Calu3 (cell line): ENCODE measurements at regions not wholly inside any gene's neighbourhood (a gene's known extent, or its start where the extent isn't known, plus 50 kb on each side); places are given as distances from the start of the nearest gene placed in this dataset.
A peak's percentile ranks its signal among the peaks of the same experiment; 100 is the strongest.

ENCODE experiments used
- BruUV-seq: library from RNA; stranded (reverse); fragments of 400-500 nt; replicated peaks from 2 replicates; lab custom pipeline; 2021; lab: Mats Ljungman, UMichigan
- CTCF ChIA-PET: fragments of 300-600 bp; sonication (Branson Sonifier 250); formaldehyde crosslinking; loops from one replicate; lab custom pipeline; 2022; ENCODE audit warnings: antibody characterized with exemption; lab: Charles Lee
- DNase-seq: peaks from one replicate; pipeline ENCODE4 v3.0.0; 2022
- H3K27ac Mint-ChIP-seq: one replicate; pipeline ENCODE4 v1.8.0; 2022; ENCODE audit warnings: mixed read lengths; ENCODE audit not compliant: unreplicated experiment
- H3K27me3 Mint-ChIP-seq: one replicate; pipeline ENCODE4 v1.8.0; 2022; ENCODE audit warnings: mixed read lengths; ENCODE audit not compliant: unreplicated experiment
- H3K36me3 Mint-ChIP-seq: one replicate; pipeline ENCODE4 v1.8.0; 2022; ENCODE audit warnings: mild to moderate bottlenecking, moderate library complexity, mixed read lengths; ENCODE audit not compliant: insufficient read depth, unreplicated experiment
- H3K4me1 Mint-ChIP-seq: one replicate; pipeline ENCODE4 v1.8.0; 2022; ENCODE audit warnings: mild to moderate bottlenecking, low read depth, mixed read lengths; ENCODE audit not compliant: unreplicated experiment
- H3K4me3 Mint-ChIP-seq: one replicate; pipeline ENCODE4 v1.8.0; 2022; ENCODE audit warnings: mild to moderate bottlenecking, low read depth, moderate library complexity, mixed read lengths; ENCODE audit not compliant: unreplicated experiment
- H3K9me3 Mint-ChIP-seq: one replicate; pipeline ENCODE4 v1.8.0; 2022; ENCODE audit warnings: low read depth, mixed read lengths; ENCODE audit not compliant: unreplicated experiment
- CTCF ChIP-seq: fragments of 200-600 bp; IDR thresholded peaks from one replicate; pipeline ENCODE4 v1.8.0; 2022; ENCODE audit warnings: antibody characterized with exemption; ENCODE audit not compliant: unreplicated experiment
- intact Hi-C: fragments of 100-400 bp; cut with micrococcal nuclease; formaldehyde crosslinking; loops from one replicate; pipeline ENCODE4 v1.10.0; 2022; ENCODE audit not compliant: unreplicated experiment

- intact Hi-C loops, result loop anchor here (1.0 to 10.0 kb wide), 4 partner anchors 171 to 314 kb away; no protein-coding TSS in a partner anchor
- Mint-ChIP-seq H3K27ac (no peak overlapping the region), H3K27me3 (no peaks in the 10 kb centered on the region), H3K4me3 (no peak overlapping the region), H3K36me3 (no peaks in the 10 kb centered on the region), H3K9me3 (peaks cover 2% of the 10 kb centered on the region), H3K4me1 (no peaks in the 10 kb centered on the region)
- CTCF ChIA-PET, result interaction anchor here (1.5 to 2.5 kb wide), 2 partner anchors 11 to 251 kb away, joined by 4 to 17 read pairs; no protein-coding TSS in a partner anchor
- BruUV-seq, result no TSS peak
- peak; percentile 40 for DNase-seq
- peak; percentile 47 for TF ChIP-seq CTCF
Observed at GRCh38 chr3:148631124-148631903, 66.4 kb upstream of the AGTR1 start.

GRCh38 chr3:148641722-148642121, 56.0 kb upstream of the AGTR1 start:
- H3K4me1 Mint-ChIP-seq, result no peaks in the 10 kb centered on the region
- CTCF ChIA-PET, result no interaction called here

GRCh38 chr3:148642214-148642613, 55.5 kb upstream of the AGTR1 start:
- H3K27me3 Mint-ChIP-seq, result no peaks in the 10 kb centered on the region
- no peaks in the 10 kb centered on the region for H3K36me3 Mint-ChIP-seq
- no peak for DNase-seq
- CTCF ChIA-PET, result interaction anchor here (0.6 to 1.2 kb wide), 5 partner anchors 10 to 85 kb away, joined by 3 to 5 read pairs (median 4); no protein-coding TSS in a partner anchor
- H3K9me3 Mint-ChIP-seq, result no peaks in the 10 kb centered on the region
- intact Hi-C loops, result no loop called here
- no TSS peak for BruUV-seq
- H3K27ac Mint-ChIP-seq, result no peak overlapping the region
- no peak for TF ChIP-seq CTCF
- H3K4me1 Mint-ChIP-seq, result no peaks in the 10 kb centered on the region
- no peak overlapping the region for H3K4me3 Mint-ChIP-seq

More at GRCh38 chr3:148641722-148642121, 56.0 kb upstream of the AGTR1 start:
- DNase-seq, result no peak
- TF ChIP-seq CTCF, result no peak
- no TSS peak for BruUV-seq
- H3K27me3 Mint-ChIP-seq, result no peaks in the 10 kb centered on the region
- H3K36me3 Mint-ChIP-seq, result no peaks in the 10 kb centered on the region
- no peaks in the 10 kb centered on the region for H3K9me3 Mint-ChIP-seq
- intact Hi-C loops, result no loop called here
- H3K27ac Mint-ChIP-seq, result no peak overlapping the region
- no peak overlapping the region for H3K4me3 Mint-ChIP-seq

GRCh38 chr3:148642616-148643015, 55.1 kb upstream of the AGTR1 start:
- Mint-ChIP-seq H3K27me3 (no peaks in the 10 kb centered on the region), H3K4me3 (no peak overlapping the region), H3K36me3 (no peaks in the 10 kb centered on the region), H3K9me3 (no peaks in the 10 kb centered on the region), H3K4me1 (no peaks in the 10 kb centered on the region), H3K27ac (no peak overlapping the region)
- intact Hi-C loops, result no loop called here
- BruUV-seq, result no TSS peak
- DNase-seq, result no peak
- CTCF ChIA-PET, result interaction anchor here (0.6 to 1.2 kb wide), 6 partner anchors 10 to 301 kb away, joined by 3 to 5 read pairs (median 4); no protein-coding TSS in a partner anchor
- TF ChIP-seq CTCF, result no peak
